Lower leg skin (tissue), 3 donors: ENCODE measurements at regions not wholly inside any gene's neighbourhood (a gene's known extent, or its start where the extent isn't known, plus 50 kb on each side); places are given as distances from the start of the nearest gene placed in this dataset.

Experiments used
- CTCF ChIP-seq, 3 donors: fragments of 450-650 bp; IDR thresholded peaks; one replicate each; pipeline ENCODE4 v1.5.1; 2016; ENCODE audit warnings: antibody characterized with exemption in 3 of 3, mild to moderate bottlenecking in 3 of 3, moderate library complexity in 2 of 3
- POLR2A ChIP-seq, 2 donors: fragments of 450-650 bp; IDR thresholded peaks; one replicate each; pipeline ENCODE4 v1.6.1; 2016 to 2017; ENCODE audit warnings: antibody characterized with exemption in 2 of 2, mild to moderate bottlenecking in 1 of 2, moderate library complexity in 1 of 2

GRCh38 chr3:71858503-71859122 lies 73.7 kb upstream of the PROK2 start:
- TF ChIP-seq CTCF (IDR thresholded peaks at IDR 0.05) = no peak
- no peak for TF ChIP-seq POLR2A (IDR thresholded peaks at IDR 0.05)
